ENCODE measurements at regions not wholly inside any gene's neighbourhood (a gene's known extent, or its start where the extent isn't known, plus 50 kb on each side); places are given as distances from the start of the nearest gene placed in this dataset.

GRCh38 chr3:168645180-168645579, 549.5 kb upstream of the GOLIM4 start:
- WGBS, 2 experiments (ENCODE audit: insufficient coverage in 1 of 2, insufficient read length in 1 of 2): 89 to 100% methylated on average over 1 to 2 of the region's 2 CpGs
- DNase-seq: no peak
- H3K4me3 Mint-ChIP-seq: no peak overlapping the region

GRCh38 chr3:168628549-168628948, 532.8 kb upstream of the GOLIM4 start:
- no peaks in the 10 kb centered on the region for H3K4me1 Mint-ChIP-seq
- no peak overlapping the region for H3K4me3 Mint-ChIP-seq
- Histone ChIP-seq H3K36me3 (ENCODE audit: control insufficient read depth, insufficient read depth, low read length) (no peaks in the 10 kb centered on the region), H3K9ac (ENCODE audit: extremely low read depth, low read length, poor library complexity, severe bottlenecking) (no peak overlapping the region), H3K9me3 (ENCODE audit: control insufficient read depth, low read length) (no peaks in the 10 kb centered on the region), H3K27me3 (ENCODE audit: control insufficient read depth, insufficient read depth, low read length, poor library complexity, severe bottlenecking) (no peaks in the 10 kb centered on the region), H3K4me3 (ENCODE audit: low read length) (no peak overlapping the region), H3K27ac (ENCODE audit: low read depth, low read length) (no peak overlapping the region), H3K4me1 (ENCODE audit: control insufficient read depth, insufficient read depth, low read length) (no peaks in the 10 kb centered on the region)
- no peaks in the 10 kb centered on the region for H3K27me3 Mint-ChIP-seq (ENCODE audit: insufficient read depth)
- H3K9me3 Mint-ChIP-seq: no peaks in the 10 kb centered on the region
- TF ChIP-seq CTCF (conservative IDR thresholded peaks at IDR 0.05): no peak
- no peak overlapping the region for H3K27ac Mint-ChIP-seq
- DNase-seq: no peak
- H3K36me3 Mint-ChIP-seq (ENCODE audit: low read depth): no peaks in the 10 kb centered on the region

More at GRCh38 chr3:168645180-168645579, 549.5 kb upstream of the GOLIM4 start:
- H3K27me3 ChIP-seq (ENCODE audit: control insufficient read depth, insufficient read depth, low read length, poor library complexity, severe bottlenecking): no peaks in the 10 kb centered on the region
- Mint-ChIP-seq H3K36me3 (ENCODE audit: low read depth) (no peaks in the 10 kb centered on the region), H3K27me3 (ENCODE audit: insufficient read depth) (no peaks in the 10 kb centered on the region), H3K4me1 (peaks cover 6% of the 10 kb centered on the region), H3K27ac (no peak overlapping the region), H3K9me3 (no peaks in the 10 kb centered on the region)
- peaks cover 5% of the 10 kb centered on the region for H3K4me1 ChIP-seq (ENCODE audit: control insufficient read depth, insufficient read depth, low read length)
- H3K9ac ChIP-seq (ENCODE audit: extremely low read depth, low read length, poor library complexity, severe bottlenecking): no peak overlapping the region
- H3K27ac ChIP-seq (ENCODE audit: low read depth, low read length): no peak overlapping the region
- no peaks in the 10 kb centered on the region for H3K9me3 ChIP-seq (ENCODE audit: control insufficient read depth, low read length)
- no peak for TF ChIP-seq CTCF (conservative IDR thresholded peaks at IDR 0.05)
- H3K4me3 ChIP-seq (ENCODE audit: low read length): no peak overlapping the region
- no peaks in the 10 kb centered on the region for H3K36me3 ChIP-seq (ENCODE audit: control insufficient read depth, insufficient read depth, low read length)

GRCh38 chr3:168625477-168625876, 529.8 kb upstream of the GOLIM4 start:
- TF ChIP-seq CTCF (conservative IDR thresholded peaks at IDR 0.05): no peak
- peaks cover 2% of the 10 kb centered on the region for H3K4me1 Mint-ChIP-seq
- H3K4me3 Mint-ChIP-seq: no peak overlapping the region
- H3K36me3 Mint-ChIP-seq (ENCODE audit: low read depth): no peaks in the 10 kb centered on the region
- Histone ChIP-seq H3K4me3 (ENCODE audit: low read length) (no peak overlapping the region), H3K36me3 (ENCODE audit: control insufficient read depth, insufficient read depth, low read length) (no peaks in the 10 kb centered on the region), H3K27ac (ENCODE audit: low read depth, low read length) (no peak overlapping the region), H3K27me3 (ENCODE audit: control insufficient read depth, insufficient read depth, low read length, poor library complexity, severe bottlenecking) (no peaks in the 10 kb centered on the region), H3K4me1 (ENCODE audit: control insufficient read depth, insufficient read depth, low read length) (no peaks in the 10 kb centered on the region), H3K9ac (ENCODE audit: extremely low read depth, low read length, poor library complexity, severe bottlenecking) (no peak overlapping the region), H3K9me3 (ENCODE audit: control insufficient read depth, low read length) (no peaks in the 10 kb centered on the region)
- H3K27me3 Mint-ChIP-seq (ENCODE audit: insufficient read depth): no peaks in the 10 kb centered on the region
- H3K9me3 Mint-ChIP-seq: no peaks in the 10 kb centered on the region
- no peak for DNase-seq
- no peak overlapping the region for H3K27ac Mint-ChIP-seq

All from endodermal cell (in vitro differentiated cells).